ENCODE measurements at regions not wholly inside any gene's neighbourhood (a gene's known extent, or its start where the extent isn't known, plus 50 kb on each side); places are given as distances from the start of the nearest gene placed in this dataset.

GRCh38 chr14:22509036-22509709 lies 79.9 kb downstream of the DAD1 start (continued):
- TF ChIP-seq ZNF687 (IDR thresholded peaks at IDR 0.05): peak; percentile 88
- TF ChIP-seq REST (IDR thresholded peaks at IDR 0.05; ENCODE audit: low read depth, low read length): 0 out of 2 replicates have a peak, but pooled peaks have one; percentile 18
- TF ChIP-seq YBX1 (IDR thresholded peaks at IDR 0.05): no peak
- TF ChIP-seq MXI1 (IDR thresholded peaks at IDR 0.05; ENCODE audit: low read depth, low read length): peak; percentile 17; the same call in 1 of the 2 replicates
- TF ChIP-seq RELB (IDR thresholded peaks at IDR 0.05; ENCODE audit: low read depth): peak; percentile 67
- peak; percentile 77 for TF ChIP-seq LARP7 (IDR thresholded peaks at IDR 0.05)
- TF ChIP-seq CBFB (IDR thresholded peaks at IDR 0.05; ENCODE audit: low read depth): peak; percentile 29; the same call in 1 of the 2 replicates
- peak; percentile 92 for TF ChIP-seq POLR2AphosphoS5 (IDR thresholded peaks at IDR 0.05; ENCODE audit: low read length)
- TF ChIP-seq SMAD5 (IDR thresholded peaks at IDR 0.05; ENCODE audit: low read depth): peak; percentile 73; the same call in 1 of the 2 replicates
- 0 out of 2 replicates have a peak, but pooled peaks have one; percentile 42 for TF ChIP-seq IKZF1 (conservative IDR thresholded peaks at IDR 0.05)
- no peak for TF ChIP-seq TAF1 (IDR thresholded peaks at IDR 0.05; ENCODE audit: borderline replicate concordance, low read depth, low read length)
- TF ChIP-seq PAX8 (IDR thresholded peaks at IDR 0.05): no peak
- peak; percentile 91; the same call in 1 of the 2 replicates for TF ChIP-seq POLR2AphosphoS2 (IDR thresholded peaks at IDR 0.05; ENCODE audit: low read depth, low read length)
- TF ChIP-seq BCL3 (IDR thresholded peaks at IDR 0.05; ENCODE audit: borderline replicate concordance, insufficient read depth, low read depth, low read length, poor library complexity, severe bottlenecking): peak; percentile 64
- TF ChIP-seq SMC3 (IDR thresholded peaks at IDR 0.05; ENCODE audit: borderline replicate concordance, low read length): peak; percentile 6; the same call in 1 of the 2 replicates
- peak; percentile 85 for TF ChIP-seq POLR2A (IDR thresholded peaks at IDR 0.05; ENCODE audit: low read depth, low read length)
- TF ChIP-seq STAT1 (conservative IDR thresholded peaks at IDR 0.05): 0 out of 2 replicates have a peak, but pooled peaks have one; percentile 36
- TF ChIP-seq WRNIP1 (IDR thresholded peaks at IDR 0.05; ENCODE audit: borderline replicate concordance, low read depth, low read length): peak; percentile 23; the same call in 1 of the 2 replicates
- no peak for TF ChIP-seq IRF4 (IDR thresholded peaks at IDR 0.05; ENCODE audit: low read depth, low read length)
